GM19463 (cell line): ENCODE measurements at regions not wholly inside any gene's neighbourhood (a gene's known extent, or its start where the extent isn't known, plus 50 kb on each side); places are given as distances from the start of the nearest gene placed in this dataset.

ENCODE experiments used
- ATAC-seq: cut with Tn5 transposase; IDR thresholded peaks from one replicate; pipeline ENCODE4 v1.9.1; 2021; ENCODE audit warnings: mild to moderate bottlenecking, moderate library complexity; ENCODE audit not compliant: unreplicated experiment

DNA sequence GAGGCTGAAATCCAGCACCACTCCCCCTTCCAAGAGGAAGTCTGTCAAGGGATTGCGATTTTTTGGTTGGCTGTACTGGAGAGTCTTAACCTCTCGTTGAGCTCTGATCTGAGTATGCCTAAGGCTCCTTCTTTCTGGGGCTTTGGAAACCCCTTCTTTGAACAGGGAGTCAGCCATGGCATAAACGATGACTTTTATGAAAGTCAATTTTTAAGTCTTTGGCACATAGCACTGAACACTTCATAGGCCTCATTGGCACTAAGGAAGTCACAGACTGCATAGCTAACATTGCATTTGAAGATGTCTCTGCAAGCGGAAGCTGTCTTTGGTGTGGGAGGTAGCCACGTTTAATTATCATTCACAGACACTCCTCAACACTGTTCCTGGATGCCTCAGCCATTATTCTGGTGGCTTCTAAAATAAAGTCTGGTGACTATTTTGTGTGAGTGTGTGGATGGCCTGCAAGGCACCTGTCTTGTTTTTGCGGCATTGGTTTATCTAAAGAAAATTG, 148.2 kb upstream of the NCK2 start:
- no peak for ATAC-seq

DNA sequence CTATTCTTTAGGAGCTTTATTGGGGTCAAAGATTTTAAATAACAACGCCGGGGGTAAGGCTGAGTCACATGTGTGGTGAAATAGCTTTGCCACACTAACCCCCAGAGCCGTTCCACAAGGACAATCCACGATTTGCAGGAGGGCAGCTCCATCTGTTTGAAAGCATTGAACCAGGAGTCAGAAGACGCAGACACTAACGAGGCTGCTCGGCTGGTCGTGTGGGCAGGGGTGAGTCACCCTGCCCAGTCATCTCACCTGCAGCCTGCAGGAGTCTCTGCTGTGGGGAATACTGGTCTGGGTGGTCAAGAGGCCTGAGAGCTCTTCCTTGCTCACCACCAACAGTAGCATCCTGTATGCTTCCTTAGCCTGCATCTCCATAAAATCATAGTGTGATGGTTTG, 149.2 kb upstream of the NCK2 start:
- ATAC-seq, result no peak

DNA sequence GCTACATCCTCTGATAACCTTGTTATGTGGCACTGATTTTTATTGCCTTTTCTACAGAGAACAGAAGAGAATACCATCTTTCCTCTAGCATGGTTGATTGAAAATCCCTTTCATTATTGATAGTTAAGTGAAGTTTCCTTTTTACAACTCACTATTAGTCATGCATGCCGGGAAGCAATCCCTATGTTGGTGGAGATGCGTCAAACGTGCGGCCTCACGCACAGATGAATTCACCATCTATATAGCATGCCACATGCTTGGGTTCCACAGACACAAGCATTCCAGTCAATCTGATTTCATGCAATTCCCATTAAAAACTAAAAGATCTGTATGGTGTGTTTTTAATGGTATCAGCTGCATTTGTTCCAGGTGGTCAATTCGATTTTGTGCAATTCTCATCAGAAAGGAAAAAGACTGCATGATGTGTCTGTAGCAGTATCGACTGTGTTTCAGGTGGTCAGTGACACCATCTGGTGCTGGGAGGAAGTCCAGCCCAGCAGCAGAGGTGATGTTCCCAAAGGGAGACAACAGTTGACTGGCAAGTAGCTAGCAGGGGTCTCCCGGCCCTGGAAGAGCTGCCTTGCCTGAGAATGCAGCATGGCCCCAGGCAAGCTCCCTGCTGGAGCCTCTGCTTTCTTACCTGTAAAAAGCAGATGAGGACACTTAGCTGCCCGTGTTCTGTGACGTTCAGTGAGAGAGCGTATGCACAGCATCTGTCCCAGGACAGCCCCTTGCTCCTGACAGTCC, 151.3 kb upstream of the NCK2 start:
- no peak for ATAC-seq

DNA sequence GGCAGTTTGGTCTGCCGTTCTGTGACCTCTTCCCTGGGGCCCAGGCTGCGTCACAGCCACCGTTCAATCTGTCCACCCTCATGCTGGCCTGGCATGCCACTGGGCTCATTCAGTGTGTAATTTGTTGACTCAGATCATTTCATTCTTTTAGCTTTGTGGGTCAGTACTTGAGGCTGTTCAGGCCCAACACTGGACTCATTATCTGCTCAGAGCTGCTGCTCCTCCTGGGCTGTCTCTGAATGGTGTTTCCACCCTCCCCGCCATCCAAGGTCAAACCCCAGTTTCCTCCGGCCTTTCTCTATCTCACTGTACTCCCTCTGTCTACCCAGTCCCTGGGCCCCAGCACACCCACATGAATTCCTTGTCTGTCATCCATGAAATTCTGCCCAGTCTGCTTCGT, 152.4 kb upstream of the NCK2 start:
- no peak for ATAC-seq

DNA sequence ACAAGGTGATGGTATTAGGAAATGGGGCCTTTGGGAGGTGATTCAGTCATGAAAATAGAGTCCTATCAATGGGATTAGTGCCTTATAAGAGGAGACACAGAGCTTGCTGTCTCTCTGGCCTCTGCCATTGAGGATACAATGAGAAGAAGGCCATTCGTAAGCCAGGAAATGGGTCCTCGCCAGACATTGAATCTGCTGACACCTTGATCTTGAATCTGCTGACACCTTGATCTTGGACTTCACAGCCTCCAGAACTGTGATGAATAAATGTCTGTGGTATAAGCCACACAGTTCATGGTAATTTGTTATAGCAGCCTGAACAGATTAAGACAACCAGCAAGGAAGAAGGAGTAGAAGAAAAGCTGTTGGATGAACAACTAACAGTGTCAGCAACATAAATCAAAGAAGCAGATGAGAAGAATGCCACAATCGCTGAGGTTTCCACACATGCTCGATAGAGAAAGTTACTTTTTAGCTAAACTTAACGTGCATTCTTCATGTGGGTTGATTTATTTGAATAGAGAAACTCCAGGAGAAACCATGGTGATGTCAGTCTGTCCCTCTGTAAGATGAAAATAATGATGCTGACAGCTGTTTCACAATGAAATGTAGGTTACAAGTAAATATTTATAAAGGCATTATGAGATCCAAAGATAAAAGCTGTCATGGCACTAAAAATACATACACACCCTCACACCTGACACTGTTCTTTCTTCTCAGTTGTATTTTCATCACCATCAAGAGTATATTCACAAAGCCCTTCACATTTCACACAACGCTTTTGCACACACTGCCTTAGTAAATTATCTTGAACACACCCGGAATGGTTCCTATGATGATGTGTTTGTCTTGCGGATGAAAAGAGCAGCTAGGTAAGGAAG, 153.7 kb upstream of the NCK2 start:
- ATAC-seq, result no peak

DNA sequence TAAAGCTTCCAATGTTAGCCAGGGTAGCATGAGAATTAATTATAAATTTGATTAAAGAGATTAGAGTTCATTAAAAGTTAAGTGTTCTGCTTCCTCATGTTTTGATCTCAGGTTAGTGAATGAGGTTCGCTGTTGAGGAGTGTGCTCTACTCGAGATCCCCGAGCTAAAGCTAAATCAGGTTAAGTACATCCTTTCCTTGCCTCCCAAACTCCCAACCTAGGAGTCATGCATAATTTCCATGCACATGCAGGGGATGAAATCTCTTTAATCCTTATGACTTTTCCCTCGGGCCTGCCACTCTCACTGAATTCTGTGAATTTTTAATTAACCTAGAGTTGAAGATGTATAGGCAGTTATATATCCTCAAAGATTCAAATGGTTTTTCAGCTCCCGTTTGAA, 156.1 kb upstream of the NCK2 start:
- ATAC-seq, result no peak

DNA sequence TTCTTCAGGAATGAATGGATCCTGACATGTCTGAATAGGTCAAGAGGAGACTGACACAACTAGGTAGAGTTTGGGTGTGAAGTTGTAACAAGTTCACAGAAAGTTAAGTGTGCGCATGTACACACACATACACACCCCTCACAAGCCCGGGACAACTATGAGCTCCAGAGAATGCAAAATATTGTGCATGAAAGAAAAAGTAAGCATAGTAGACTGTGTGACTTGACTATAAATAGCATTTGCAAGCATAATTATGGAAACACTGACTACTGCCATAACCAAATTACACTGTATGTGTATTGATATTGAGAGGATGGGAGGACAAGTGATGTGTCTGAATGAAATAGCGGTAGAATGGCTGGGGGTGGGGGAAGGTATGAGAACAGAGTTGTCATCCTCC, 157.1 kb upstream of the NCK2 start:
- ATAC-seq, result no peak

DNA sequence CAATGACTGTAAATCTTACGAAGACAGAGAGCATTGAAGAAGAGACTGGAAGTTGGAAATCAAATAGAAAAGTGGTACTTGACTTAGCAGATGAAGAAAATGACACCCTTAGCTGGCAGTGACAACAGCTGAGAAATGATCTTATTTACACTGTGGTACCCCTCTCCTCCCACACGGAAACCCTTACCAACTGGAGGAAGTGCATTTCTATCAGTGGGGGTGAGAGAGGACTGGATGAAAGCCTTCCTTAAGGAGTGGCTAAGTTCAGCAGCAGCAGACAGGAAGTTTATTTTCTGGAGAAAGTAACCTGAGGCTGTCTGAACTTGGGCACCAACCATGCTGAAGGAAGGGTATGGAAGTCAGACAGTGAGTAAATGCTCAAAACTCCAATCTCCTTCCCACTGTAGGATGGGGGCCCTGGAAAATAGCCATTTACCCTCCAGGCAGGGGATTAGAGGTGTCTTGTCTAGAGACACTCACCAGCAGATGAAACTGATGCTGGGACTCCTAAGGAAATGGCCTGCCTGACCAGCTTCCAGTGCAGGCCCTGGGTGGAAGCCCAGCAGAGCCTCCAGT, 160.2 kb upstream of the NCK2 start:
- no peak for ATAC-seq

DNA sequence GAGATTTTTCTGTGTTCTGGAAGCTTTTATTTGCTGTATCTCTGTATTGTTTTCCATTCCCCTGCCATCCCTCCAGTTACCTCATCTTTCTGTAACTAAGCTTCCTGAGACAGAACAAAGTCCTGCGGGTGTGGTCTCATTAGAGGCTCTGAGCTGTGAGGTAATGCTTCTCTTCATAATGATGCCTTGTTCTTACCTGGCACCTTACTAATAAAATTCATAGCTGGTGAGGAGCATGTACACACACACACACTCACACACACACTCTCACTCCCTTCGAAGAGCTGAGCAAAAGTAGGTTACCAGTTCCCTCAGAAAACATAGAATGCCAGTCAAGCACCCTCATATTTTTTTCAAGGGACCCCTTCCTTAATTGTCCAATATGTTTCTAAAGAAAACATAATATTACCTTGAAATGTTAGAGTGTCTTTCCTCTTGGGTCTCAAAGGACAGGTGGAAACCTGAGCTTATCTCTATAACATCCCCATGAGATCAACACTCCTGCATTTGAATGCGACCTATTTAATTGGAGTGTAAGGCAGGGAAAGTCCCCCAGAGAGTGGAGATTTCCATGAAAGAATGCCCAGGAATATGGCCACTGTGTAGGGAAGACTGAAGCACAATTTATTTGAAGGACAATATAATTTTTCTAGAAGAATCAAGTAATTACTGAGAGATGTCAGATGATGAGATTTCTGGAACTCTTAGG, 161.6 kb upstream of the NCK2 start:
- no peak for ATAC-seq

DNA sequence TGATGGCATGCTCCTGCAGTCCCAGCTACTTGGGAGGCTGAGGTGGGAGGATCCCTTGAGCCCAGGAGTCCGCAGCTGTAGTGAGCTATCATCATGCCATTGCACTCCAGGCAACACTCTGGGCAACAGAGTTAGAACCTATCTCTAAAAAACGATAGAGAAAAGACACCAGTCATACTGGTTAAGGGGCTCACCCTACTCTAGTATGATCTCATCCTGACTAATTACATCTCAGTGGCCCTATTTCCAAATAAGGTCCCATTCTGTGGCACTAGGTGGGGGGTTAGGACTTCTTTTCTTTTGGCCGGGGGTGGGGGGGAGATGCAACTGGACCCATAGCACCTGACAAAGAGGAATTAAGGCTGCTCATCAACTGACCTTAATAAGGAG, 163.2 kb upstream of the NCK2 start:
- no peak for ATAC-seq

DNA sequence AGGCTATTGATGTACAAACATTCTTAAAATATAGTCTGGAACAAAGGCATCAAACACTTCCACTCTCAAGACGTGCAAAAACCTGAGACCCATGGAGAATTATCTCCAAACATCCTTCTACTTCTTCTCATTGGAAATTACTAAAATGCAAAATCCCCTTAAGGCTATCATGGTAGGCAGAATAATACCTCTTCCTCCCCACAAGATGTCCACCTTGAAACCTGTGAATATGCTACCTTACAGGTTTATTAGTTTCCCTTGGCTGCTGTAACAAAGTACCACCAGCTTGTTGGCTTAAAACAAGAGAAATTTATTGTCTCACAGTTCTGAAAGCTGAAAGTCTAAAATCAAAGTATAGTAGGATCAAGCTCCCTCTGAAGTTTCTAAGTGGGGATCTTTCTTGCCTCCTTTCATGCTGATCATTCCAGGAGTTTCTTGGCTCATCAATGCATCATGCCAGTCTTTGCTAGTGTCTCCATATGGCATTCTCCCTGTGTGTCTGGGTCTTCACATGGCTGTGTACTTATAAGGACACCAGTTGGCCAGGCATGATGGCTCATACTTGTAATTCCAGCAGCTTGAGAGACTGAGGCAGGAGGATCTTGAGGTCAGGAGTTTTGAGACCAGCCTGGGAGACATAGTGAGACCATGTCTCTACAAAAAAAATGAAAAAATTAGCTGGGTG, 163.7 kb upstream of the NCK2 start:
- no peak for ATAC-seq

DNA sequence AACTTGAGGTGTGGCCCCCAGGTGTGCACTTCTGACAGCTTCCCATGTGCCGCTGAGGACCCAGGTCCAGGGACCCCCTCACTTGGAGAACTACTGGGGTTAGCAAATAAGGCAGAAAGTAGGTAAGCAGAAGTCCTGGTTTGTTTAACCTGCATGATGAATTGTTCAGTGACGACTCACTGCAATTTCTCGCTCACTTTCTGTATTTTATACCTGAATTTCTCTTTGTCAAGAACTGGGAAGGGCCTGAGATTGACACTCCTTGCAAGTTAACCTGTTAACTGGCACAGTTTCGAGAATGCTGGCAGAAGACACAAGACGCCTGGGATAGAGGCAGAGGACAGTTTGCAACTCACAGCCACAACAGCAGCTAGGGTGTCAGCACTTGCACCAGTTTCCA, 164.5 kb upstream of the NCK2 start:
- no peak for ATAC-seq

DNA sequence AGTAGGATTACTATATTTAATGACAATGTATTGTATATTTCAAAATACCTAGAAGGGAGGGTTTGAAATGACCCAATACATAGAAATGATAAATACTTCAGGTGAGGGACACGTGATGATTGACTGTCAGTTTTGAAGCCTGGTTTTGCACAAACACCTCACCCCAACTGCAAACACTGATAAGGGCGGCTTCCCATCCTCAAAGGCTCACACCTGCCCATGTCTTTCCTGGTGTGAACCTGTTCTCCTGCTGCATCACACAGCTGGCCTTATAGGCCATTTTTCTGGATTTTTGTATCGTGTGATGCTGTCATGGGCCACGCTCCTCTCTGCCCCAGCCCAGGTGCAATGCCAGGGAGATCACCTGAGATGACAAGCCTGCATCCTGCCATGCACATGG, 166.5 kb upstream of the NCK2 start:
- no peak for ATAC-seq

DNA sequence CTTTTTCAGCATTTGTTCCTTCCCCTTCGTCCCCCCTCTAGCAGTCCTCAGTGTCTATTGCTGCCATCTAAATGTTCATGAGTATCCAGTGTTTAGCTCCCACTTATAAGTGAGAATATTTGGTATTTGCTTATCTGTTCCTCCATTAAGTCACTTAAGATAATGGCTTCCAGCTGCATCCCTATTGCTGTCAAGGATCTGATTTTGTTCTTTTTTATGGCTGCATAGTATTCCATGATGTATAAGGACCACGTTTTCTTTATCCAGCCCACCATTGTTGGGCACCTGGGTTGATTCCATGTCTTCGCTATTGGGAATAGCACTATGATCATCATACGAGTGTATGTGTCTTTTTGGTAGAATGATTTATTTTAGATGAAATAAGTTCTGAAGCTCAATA, 166.9 kb upstream of the NCK2 start:
- ATAC-seq, result no peak

DNA sequence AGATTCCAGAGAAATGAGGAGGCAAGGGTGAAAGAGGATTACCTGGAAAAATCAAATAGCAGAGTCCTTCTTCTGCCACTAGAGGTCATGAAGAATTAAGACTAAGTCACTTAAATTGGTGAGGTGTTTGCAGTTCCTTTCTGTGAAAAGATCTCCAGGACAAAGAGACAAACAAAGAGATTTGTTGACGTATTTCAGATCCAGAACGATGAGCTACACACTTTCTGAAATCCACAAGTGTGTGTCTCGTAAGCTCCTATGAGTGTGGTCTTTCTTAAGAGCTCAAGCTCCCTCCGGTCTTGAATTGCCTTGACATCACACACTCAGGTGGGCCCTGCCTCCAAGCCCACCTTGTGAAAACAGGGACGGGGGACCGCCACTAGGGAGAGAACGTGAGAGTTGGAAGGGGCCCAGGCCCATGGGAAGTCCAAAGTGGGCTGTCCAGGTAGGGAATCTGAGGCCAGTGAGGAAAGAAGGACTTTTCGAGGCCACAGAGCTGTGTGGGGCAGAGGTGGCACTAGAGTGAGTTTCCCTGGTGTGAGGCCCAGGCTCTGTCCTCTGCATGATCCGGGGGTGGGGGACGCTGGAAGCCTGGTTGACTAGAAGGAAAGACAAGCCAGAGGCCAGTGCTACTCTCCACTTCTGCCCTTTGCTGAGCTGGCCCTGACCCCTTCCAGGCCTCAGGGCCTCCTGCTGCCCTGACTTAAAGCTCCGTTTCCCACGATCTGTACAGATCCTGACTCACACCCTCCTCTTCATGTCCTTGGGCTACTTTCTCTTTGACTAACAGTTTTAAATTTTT, 168.1 kb upstream of the NCK2 start:
- ATAC-seq, result no peak

DNA sequence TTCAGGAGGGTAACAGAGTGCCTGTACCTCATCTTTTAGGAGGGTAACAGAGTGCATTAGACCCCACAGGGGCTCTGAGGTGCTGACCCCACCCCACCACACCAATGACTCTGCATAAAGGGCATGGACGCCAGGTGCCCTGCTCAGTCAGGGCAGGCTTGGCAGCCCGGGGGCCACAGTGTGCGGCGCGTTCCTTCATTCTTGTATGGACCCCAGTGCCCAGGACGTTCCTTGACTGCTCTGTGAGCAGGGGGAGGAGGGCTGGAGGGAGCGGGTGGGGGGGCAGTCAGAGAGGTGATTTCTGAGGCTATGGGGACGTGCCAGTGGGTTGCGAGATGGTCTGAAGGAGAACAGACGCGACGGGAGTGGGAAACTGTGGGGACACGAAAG, 168.7 kb upstream of the NCK2 start:
- no peak for ATAC-seq

DNA sequence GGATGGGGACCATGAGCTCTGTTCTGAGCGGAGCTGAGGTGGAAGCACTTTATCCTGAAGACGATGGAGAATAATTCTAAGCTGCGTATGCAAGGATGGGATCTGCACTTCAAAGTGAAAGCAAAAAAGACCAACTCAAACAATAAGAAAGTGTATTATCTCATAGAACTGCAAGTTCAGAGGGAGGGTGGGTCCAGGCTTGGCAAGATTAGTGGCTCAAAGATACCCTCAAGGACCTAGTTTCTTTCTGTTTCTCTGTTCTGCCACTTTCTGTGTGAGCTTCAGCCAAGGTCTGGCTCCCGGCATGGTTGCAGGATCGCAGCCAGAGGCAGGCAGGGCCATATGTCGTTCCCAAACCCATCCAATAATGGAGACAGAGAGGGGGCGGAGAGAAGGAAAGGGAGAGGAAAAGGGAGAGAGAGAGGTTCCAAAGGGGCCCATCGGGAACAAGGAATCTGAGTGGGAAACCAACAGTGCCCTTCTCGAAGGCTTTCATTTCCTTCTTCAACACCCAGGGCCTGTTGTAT, 169.2 kb upstream of the NCK2 start:
- no peak for ATAC-seq

DNA sequence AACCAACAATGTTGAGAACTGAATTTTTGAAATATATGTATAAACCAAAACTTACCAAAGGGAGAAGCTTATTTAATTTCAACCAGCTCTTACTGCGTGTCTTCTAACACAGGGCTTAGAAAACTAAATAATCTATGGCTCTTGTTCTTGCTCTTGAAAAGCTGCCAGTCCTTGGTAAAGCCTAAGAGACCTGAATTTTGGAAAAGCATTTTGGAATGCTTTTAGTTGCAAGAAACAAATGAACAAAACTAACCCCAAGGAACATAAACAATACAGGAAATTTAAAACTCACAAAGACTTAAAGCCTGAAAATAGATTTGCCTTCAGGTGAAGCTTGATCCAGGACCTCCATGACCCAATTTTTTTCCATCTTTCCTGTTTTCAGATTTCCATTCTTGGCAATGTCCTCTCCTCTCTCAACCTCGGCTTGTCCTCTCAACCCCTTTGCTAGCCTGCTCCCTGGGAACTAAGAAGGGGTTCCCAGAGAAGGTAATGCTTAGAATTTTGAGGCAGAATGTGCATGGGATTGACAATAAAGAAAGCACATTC, 169.8 kb upstream of the NCK2 start:
- ATAC-seq, result no peak

DNA sequence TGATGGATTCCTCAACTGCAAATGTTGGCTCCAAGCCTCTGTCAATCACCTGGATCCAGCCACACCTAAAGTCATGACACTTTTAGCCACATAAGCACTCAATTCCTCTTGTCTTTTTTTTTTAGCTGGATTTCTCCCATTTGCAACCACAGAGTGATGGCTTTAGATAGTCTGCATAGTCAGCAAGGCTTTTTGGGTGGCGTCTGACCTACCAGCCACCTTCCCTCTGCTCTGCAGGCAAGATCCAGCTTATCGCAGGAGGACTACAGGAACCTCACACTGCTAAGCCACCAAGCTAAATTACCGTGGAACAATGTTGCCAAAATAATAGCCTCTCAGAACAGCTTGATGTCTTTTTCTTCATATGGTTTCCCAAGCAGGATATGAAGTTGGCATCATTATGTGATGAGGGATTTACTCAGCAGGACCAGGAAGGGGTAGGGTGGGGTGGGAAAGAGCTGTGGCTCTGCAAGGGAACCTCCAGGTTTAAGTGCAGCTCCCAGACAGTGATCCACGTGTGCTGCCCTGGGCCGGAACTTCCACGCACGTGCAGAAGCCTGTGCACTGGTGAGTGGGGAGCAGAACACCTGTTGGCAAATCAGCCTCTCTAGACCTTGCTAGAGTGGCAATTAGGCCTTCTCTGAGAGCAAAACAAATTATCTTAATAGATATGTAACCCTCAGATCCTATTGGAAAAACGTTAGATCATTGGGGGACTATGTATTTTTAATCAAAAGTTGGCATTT, 170.6 kb upstream of the NCK2 start:
- no peak for ATAC-seq
